Nucleus accumbens (tissue), 56 donors: ENCODE measurements at regions not wholly inside any gene's neighbourhood (a gene's known extent, or its start where the extent isn't known, plus 50 kb on each side); places are given as distances from the start of the nearest gene placed in this dataset.

Experiments
- DNase-seq, 56 donors: peaks; one replicate each; lab custom pipeline; 2025; lab: John Stamatoyannopoulos, UW

GRCh38 chr21:16838331-16838730 lies 674.5 kb upstream of the CXADR start:
- no peak for DNase-seq

DNA sequence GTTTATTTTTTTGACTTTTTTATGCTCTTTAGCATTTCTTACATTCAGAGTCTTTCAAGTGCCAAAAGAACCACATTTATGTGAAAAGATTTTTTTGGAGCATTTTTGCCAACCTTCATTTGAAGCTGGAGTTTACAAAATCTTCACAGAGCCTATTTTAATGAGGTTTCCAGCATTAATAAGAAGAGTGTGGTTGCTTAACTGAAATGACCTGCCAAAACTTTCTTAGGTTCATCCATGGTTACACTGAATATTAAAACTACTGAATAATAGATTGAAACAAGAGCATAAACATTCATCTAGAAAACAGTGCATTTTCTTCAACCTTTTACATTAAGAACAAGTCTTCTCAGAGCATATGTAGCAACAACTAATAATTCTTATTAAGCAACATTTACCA lies 672.3 kb upstream of the CXADR start:
- DNase-seq, result no peak

DNA sequence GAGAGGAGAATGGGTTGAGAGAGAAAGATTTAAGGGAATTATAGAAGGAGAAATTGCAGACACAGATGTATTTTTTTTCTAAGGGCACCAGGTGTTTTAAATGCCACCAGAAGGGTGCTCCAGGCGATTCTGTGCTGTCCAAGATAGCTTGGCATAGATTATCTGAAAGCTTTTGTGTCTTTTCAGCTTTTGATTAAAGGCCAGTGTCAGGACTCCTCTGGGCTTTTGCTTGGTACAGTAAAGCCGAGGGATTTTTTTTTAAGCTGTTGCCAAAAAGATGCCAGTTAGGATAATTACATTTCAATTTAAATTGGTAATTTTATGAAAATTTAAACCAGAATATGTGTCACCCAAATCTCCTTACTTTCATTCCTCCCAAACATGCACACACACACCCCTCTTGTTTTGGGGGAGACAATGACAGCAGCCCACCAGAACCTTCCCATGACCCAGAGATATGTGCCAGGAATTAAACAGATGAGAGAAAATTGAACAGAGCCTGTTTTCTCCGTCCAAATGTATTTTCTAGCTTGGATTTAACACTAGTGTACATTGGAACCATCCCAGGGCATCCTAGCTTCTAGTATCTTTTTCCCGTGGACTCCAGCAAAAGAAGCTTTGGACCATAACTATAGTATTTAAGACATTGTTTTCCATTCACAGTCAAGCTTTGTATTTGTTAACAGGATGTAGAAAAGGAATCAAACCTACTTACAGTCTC lies 670.7 kb upstream of the CXADR start:
- no peak for DNase-seq

DNA sequence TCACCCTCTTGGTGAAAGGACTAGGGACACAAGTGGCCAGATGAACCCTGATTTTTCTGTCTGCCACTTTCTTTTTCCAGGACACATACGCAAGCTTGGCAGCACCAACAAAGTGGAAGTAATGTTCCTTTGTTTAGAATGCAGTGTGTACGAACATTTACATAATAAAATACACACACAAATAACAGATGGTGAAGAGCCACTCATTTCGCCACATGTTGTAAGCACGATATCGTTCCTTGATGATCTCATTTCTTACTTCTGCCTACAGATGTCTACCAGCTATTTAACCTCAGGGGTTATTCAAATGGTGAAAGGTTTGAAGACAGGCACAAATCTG lies 670.2 kb upstream of the CXADR start:
- DNase-seq, result peak in 1 of 56 donors; percentile 0

- DNase-seq, result no peak
Observed at GRCh38 chr21:16847211-16847610, 665.6 kb upstream of the CXADR start.

DNA sequence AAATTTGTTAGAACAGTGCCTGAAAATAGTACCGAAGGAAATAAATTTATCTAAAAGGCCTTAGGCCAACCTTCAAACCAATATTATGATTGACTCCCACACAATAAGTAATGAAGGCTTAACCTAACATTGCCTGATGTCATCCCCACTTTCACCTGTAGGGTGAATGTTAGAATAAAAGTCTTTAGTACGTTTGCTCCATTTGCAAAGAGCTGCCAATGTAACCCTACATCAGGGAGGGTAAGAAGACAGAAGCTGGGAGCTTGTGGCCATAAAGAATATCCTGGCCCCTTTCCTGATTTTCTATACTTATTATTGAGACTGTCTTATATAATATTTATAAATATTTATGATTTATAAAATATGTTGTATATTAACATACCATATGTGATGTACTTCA lies 661.8 kb upstream of the CXADR start:
- DNase-seq, result no peak

DNA sequence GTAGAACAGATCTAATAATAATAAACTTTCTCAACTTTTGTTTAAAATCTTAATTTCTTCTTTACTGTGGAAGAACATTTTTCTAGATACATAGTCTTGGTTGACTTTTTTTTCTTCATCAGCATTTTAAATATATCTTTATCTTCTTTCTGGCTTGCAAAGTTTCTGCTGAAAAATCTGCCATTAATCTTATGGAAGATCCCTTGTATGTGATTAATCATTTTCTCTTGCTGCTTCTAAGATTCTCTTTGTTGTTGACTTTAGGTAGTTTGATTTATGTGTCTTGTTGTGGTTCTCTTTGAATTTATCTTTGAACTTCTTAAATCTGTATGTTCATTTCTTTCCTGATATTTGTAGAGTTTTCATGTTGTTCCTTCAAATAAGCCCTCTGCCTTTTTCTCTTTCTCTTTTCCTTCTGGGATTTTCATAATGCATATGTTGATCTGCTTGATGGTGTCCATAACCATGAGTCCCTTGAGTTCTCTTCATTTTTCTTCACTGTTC lies 657.6 kb upstream of the CXADR start:
- DNase-seq, result no peak

DNA sequence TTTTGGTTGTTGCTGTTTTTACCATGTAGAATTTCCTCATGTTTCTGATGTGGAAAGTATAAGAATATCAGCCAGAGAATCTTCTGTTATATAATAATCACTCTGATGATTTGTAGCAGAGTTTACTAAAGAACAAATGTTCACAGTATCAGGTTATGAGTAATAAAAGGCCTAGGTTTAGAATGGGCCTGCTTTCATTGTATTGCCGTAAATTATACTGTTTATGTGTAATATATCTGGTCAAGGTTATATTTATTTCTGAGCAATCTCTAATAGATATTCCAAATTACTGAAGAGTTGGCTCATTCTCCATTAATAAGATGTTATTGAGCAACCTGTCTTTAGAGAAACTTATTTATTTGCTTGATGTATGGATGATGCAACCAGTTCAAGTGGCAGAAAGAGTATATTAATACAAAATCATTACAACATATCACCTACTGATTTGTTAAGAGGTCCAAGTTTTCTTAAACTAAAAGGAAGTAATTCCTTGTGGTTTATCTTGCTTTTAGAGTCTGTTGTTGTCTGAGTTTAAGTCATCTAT lies 649.4 kb upstream of the CXADR start:
- no peak for DNase-seq

DNA sequence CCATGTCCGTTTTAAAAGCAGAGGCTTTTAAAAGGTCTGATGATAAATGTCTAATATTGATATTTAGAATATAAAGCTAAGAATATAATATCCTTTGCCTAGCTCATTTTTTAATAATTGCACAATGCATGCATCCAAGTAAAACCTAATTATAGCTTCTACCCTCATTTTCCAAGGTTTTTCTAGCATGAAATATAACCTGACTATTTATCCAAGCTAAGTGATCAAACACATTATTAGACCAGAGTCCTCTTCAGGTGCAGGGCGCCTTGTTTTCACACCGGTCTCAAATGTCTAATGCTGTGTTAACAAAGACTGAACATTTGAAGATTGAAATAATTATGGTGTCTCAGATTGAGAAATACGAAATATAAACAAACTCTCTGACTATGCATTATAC lies 648.9 kb upstream of the CXADR start:
- DNase-seq, result no peak

DNA sequence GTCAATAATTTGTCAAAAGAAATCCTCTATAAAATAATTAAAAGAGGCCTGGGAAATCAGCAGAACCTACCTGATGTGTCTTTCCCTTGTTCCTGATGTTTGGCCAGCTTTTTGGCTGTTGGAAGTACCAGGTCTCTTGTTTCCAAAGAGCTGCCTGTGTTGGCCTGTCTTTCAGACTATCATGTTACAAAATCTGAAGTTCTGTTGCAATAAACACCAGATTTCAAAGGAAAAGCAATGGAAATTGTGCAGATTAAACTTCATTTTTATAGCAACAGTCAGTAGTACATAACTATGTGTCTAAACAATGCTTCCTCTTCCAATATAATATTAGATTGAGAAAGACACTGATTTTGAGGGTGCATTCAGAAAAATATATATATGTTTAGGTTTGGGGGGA lies 647.2 kb upstream of the CXADR start:
- DNase-seq, result no peak

DNA sequence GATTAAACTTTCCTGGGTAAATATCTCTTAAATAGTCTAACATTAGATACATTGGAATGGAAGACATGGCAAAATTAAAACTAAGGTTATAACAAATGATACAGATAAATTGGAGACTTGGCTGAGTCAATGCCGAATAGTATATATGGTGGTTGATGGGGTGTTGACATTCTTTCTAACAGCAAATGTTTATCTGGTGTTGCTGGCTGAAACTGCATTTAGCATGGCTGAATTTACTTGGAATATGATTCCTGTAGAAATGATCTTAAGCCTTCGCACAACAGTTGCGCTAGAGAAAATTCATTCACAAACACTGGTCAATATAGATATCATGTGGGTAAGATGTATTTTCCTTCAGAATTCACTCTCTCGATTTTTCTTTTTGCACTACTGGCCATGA lies 646.0 kb upstream of the CXADR start:
- no peak for DNase-seq

DNA sequence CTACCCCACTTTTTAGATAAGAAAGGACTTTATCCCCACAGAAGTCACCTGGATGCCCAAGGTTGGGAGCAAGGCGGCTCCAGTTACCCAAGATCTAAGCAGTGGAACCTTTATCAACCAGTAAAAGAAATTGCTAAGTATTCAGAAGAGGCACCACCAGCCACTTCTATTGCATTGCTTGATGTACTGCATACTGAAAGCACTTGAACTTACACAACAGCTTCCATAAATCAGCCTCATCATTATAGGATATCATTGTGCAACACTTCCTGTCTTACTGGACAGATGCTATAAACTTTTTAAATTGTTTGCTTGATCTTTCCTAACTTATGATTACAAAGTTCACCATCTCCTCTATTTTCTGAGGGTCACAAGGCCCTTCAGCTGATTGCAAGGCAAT lies 642.7 kb upstream of the CXADR start:
- no peak for DNase-seq

DNA sequence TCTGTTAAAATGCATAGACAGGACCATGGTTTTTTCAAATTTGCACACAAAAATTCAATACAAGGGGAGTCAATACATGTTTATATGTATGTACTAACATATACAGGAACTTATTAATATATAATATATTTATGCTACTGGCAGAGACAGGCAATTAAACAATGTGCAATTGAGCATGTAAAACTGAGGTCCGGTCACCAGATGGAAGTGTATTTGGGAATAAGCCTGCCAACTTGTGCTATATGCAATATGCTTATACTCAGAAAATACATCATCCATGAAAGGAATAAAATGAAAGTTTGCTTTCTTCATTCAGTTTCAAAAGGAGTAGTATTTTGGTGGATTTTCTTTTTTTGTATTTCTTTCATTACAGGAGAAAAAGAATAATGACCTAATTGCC lies 640.2 kb upstream of the CXADR start:
- no peak for DNase-seq

DNA sequence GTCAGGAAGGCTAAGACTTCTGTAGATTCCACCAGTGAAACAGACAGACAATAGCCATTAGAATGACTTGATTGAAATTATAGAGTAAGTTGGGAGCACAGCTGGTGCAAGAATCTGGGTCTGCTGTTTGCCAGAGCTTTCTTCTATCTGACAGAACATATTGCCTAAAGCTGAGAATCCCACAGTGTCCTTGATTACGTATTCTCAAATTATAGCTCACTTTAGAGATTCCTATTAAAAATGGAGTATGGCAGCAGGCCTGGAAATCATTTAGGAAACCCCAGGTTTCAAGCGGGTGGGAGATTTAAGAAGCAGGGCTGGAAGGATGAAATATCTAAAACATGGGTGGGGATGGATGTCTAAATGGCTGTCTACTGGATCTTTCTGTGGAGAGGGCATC lies 639.7 kb upstream of the CXADR start:
- no peak for DNase-seq

GRCh38 chr21:16873596-16873995 lies 639.2 kb upstream of the CXADR start:
- no peak for DNase-seq

GRCh38 chr21:16879479-16879878 lies 633.4 kb upstream of the CXADR start:
- no peak for DNase-seq

DNA sequence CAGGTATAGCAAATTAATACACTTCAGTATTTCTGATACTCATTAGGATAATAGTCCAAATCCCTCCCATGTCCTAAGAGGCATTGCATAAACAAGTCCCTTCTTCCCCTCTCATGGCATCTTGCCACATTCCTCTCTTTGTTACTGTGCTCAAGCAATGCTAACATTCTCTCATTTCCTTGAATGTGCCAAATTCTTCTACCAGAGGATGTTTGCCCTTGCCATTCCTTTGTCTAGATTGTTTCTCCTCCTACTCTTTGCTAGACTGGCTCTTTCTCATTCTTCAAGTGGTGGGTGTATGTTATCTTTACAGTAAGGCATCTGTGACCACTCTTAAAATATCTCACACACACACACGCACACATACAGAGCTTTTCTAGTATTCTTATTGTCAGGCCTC lies 621.0 kb upstream of the CXADR start:
- DNase-seq, result no peak

DNA sequence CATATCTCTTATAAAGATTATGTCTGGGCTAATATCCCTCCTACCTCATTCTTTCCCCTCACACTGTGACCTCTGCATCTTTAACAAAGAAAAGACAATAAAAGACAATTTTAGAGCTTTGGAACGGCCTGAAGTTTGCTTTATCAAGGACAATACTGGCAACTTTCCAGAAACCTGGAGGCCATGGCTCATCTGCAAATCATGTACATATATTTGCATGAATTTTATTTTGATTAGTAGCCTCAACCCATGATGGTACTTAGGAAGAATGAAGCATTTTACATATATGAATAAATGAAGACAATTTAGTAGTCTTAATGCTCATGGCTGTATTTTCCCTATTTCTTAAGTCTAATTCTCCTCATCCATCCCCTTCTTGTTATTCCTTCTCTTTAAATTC lies 612.2 kb upstream of the CXADR start:
- DNase-seq, result no peak

GRCh38 chr21:16908077-16908476 lies 604.8 kb upstream of the CXADR start:
- DNase-seq, result peak in 8 of 56 donors; percentile 0 to 27 (median 6)

- no peak for DNase-seq
Observed at GRCh38 chr21:16910435-16911165, 602.2 kb upstream of the CXADR start.

GRCh38 chr21:16911166-16911607 lies 601.7 kb upstream of the CXADR start:
- no peak for DNase-seq

GRCh38 chr21:16912075-16912474 lies 600.8 kb upstream of the CXADR start:
- no peak for DNase-seq
